ENCODE measurements at regions not wholly inside any gene's neighbourhood (a gene's known extent, or its start where the extent isn't known, plus 50 kb on each side); places are given as distances from the start of the nearest gene placed in this dataset.
"Not testable (repeated sequence)": the region's sequence is repeated elsewhere in the genome, so short reads cannot be mapped to it uniquely, and the experiment has no call there.

DNA sequence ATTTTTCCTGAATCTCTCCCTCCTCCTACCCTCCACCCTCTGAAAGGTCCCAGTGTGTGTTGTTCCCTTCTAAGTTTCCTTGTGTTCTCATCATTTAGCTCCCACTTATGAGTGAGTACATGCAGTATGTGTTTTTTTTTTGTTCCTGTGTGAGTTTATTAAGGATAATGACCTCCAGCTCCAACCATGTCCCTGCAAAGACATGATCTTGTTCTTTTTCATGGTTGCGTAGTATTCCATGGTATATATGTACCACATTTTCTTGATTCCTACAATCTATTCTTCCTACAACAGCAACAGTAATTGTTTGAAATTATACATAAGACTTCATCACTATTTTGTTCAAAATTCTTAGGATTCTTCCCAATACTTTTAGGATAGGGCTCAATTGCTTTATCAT is 1117.8 kb downstream of the GATA3 start:
- DNase-seq (ENCODE audit: low read depth), result no peak
- no peak overlapping the region for H3K4me3 ChIP-seq (ENCODE audit: low read depth, low read length)
- TF ChIP-seq, protein P1, sequence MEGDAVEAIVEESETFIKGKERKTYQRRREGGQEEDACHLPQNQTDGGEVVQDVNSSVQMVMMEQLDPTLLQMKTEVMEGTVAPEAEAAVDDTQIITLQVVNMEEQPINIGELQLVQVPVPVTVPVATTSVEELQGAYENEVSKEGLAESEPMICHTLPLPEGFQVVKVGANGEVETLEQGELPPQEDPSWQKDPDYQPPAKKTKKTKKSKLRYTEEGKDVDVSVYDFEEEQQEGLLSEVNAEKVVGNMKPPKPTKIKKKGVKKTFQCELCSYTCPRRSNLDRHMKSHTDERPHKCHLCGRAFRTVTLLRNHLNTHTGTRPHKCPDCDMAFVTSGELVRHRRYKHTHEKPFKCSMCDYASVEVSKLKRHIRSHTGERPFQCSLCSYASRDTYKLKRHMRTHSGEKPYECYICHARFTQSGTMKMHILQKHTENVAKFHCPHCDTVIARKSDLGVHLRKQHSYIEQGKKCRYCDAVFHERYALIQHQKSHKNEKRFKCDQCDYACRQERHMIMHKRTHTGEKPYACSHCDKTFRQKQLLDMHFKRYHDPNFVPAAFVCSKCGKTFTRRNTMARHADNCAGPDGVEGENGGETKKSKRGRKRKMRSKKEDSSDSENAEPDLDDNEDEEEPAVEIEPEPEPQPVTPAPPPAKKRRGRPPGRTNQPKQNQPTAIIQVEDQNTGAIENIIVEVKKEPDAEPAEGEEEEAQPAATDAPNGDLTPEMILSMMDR (IDR thresholded peaks at IDR 0.05; ENCODE audit: insufficient read depth, low read depth, low read length), result no peak

DNA sequence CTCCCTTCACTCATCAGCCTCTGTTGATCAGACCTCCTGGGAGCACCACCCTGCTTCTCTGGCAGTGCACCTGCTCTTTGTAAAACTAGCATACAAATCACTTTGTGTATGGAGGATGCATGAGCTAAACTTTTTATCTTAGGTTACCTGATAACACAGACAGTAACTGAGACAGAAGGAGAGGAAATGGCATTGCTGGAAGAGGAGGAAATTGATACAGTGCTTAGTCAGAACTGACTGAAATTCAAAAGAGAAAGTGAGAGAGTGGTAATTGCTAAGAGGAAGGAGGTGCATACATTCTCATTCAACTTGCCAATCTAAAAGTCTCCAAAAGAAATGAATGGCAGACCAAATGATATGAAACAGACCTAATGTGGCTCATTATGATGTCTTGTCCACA is 1120.7 kb downstream of the GATA3 start:
- TF ChIP-seq, protein P1 (IDR thresholded peaks at IDR 0.05; ENCODE audit: insufficient read depth, low read depth, low read length), result no peak
- no peak overlapping the region for H3K4me3 ChIP-seq (ENCODE audit: low read depth, low read length)
- no peak for DNase-seq (ENCODE audit: low read depth)

DNA sequence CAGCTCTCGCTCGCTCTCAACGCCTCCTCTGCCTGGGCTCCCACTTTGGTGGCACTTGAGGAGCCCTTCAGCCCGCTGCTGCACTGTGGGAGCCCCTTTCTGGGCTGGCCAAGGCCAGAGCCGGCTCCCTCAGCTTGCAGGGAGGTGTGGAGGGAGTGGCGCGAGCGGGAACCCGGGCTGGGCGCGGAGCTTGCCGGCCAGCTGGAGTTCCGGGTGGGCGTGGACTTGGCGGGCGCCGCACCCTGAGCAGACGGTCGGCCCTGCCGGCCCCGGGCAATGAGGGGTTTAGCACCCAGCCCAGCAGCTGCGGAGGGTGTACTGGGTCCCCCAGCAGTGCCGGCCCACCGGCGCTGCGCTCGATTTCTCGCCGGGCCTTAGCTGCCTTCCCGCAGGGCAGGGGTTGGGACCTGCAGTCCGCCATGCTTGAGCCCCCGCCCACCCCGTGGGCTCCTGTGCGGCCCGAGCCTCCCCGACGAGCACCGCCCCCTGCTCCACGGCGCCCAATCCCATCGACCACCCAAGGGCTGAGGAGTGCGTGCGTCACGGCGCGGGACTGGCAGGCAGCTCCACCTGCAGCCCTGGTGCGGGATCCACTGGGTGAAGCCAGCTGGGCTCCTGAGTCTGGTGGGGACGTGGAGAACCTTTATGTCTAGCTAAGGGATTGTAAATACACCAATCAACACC is 1128.9 kb downstream of the GATA3 start:
- not testable (repeated sequence) for DNase-seq (ENCODE audit: low read depth); H3K4me3 ChIP-seq (ENCODE audit: low read depth, low read length)

DNA sequence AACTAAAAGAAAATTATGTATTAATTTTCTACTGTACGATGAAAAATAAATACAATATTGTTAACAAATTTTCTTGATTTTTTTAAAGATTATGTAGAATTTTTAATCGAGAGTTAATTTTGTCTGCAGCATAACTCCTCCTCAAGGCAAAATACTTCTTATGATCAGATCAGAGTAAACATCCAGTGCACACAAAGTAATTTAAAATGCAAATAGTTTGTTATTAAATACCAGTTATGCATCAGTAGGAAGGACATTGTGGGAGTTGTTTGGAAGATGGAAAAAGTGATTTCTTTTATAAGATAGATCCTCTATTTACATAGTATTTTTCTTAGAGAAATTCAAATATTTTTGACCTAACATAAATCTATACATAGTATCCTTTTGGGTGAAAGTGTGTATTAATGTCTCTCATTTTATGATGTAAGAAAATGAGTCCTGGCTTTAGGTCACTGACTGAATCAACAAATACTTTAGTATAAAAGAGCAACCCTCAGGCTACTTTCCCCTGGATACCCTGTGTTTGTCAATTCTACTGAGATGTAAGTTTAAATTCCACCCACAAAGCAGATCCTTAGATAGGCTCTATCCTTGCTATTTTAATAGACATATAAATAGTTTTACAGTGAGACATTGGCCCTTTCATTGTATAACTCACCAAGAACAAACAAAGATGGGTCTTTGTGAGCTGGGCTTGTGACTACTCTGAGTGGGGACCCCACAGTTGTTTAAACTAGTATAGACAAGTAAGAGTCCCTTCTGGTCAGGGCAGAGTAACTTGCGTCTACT is 1133.7 kb downstream of the GATA3 start:
- TF ChIP-seq, protein P1 (IDR thresholded peaks at IDR 0.05; ENCODE audit: insufficient read depth, low read depth, low read length), result no peak
- no peak overlapping the region for H3K4me3 ChIP-seq (ENCODE audit: low read depth, low read length)
- no peak for DNase-seq (ENCODE audit: low read depth)

DNA sequence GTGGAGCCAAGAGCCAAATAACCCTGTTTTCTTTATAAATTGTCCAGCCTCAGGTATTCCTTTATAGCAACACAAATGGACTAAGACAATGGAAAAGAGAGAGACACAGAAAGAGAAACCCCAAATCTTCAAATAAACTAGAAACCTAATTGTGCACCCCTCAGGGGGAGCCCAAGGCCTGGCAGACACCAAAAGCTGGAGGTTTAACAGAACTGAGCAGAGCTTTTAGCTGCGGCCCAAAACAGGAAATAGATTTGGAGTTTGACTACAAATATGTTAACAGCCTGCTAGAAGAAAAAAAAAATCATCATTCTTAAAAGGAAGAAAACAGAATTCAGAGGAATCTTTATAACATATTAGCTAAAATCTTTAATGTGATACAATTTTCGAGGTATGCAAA is 1135.0 kb downstream of the GATA3 start:
- TF ChIP-seq, protein P1 (IDR thresholded peaks at IDR 0.05; ENCODE audit: insufficient read depth, low read depth, low read length), result no peak
- no peak for DNase-seq (ENCODE audit: low read depth)
- no peak overlapping the region for H3K4me3 ChIP-seq (ENCODE audit: low read depth, low read length)

DNA sequence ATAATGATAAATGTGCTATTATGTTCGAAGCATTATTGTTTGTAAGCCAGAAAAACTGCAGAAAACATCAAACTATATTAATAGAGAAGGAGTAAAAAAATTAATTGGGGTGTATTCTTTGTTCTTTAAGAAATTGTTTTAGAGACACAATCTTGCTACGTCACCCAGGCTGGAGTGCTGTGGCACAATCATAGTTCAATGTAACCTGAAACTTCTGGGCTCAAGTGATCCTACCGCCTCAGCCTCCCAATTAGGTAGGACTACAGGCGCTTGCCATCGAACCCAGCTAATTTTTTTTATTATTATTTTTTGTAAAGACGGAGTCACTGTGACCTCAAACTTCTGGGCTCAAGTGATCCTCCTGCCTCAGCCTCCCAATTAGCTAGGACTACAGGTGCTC is 1138.6 kb downstream of the GATA3 start:
- H3K4me3 ChIP-seq (ENCODE audit: low read depth, low read length), result no peak overlapping the region
- no peak for DNase-seq (ENCODE audit: low read depth)
- TF ChIP-seq, protein P1 (IDR thresholded peaks at IDR 0.05; ENCODE audit: insufficient read depth, low read depth, low read length), result no peak

DNA sequence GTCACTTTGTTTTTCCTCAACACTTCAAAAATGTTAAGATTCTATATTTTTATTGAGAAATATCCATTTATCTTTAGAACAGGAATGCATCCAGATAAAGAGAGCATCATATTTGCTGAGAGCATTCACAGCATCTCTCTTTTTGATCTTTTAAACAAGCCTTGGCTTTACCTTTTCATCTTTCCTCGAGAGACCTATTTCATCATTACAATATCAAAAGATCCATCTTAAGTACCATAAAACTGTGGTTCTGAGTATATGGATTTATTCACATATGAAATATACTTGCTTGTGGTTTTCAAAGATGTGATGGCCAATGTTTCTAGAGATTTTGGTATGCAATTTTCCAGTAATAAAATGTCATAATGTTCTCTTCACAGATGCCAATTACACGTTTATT is 1140.9 kb downstream of the GATA3 start:
- DNase-seq (ENCODE audit: low read depth), result no peak
- TF ChIP-seq, protein P1 (IDR thresholded peaks at IDR 0.05; ENCODE audit: insufficient read depth, low read depth, low read length), result no peak
- no peak overlapping the region for H3K4me3 ChIP-seq (ENCODE audit: low read depth, low read length)
